Activated naive CD8-positive, alpha-beta T cell treated with anti-CD3 and anti-CD28 coated beads for 36 hours (primary cell): ENCODE measurements at regions not wholly inside any gene's neighbourhood (a gene's known extent, or its start where the extent isn't known, plus 50 kb on each side); places are given as distances from the start of the nearest gene placed in this dataset.
"Not testable (repeated sequence)": the region's sequence is repeated elsewhere in the genome, so short reads cannot be mapped to it uniquely, and the experiment has no call there.

Experiments
- DNase-seq: peaks from one replicate; pipeline ENCODE4 v3.0.0; 2021
- H3K27ac Mint-ChIP-seq: one replicate; pipeline ENCODE4 v1.8.0; 2022; ENCODE audit warnings: mild to moderate bottlenecking, moderate library complexity, mixed read lengths
- H3K27me3 Mint-ChIP-seq: one replicate; pipeline ENCODE4 v1.8.0; 2022; ENCODE audit warnings: mild to moderate bottlenecking, mixed read lengths
- H3K36me3 Mint-ChIP-seq: one replicate; pipeline ENCODE4 v1.8.0; 2021; ENCODE audit warnings: mild to moderate bottlenecking, mixed read lengths
- H3K4me1 Mint-ChIP-seq: one replicate; pipeline ENCODE4 v1.8.0; 2021; ENCODE audit warnings: mixed read lengths
- H3K4me3 Mint-ChIP-seq: one replicate; pipeline ENCODE4 v1.8.0; 2022; ENCODE audit warnings: mild to moderate bottlenecking, moderate library complexity, mixed read lengths
- H3K9me3 Mint-ChIP-seq: one replicate; pipeline ENCODE4 v1.8.0; 2022; ENCODE audit warnings: mixed read lengths

DNA sequence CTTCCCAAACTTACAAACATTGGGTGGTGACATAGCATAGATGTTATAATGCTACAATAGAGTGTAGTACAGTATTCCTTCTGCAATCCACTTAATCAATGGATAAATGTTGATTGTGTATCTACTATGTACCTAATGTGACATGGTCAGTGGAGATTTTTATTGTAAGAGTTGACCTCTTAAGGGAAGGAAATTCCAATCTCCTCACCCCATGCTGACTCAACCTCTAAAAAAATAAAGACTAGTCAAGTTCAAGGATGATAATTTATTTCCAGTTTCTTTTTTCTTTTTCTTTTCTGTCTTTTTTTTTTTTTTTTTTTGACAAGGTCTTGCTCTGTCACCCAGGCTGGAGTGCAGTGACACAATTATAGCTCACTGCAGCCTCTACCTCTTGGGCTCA is 206.5 kb upstream of the STS start:
- Mint-ChIP-seq H3K27ac (no peak overlapping the region), H3K9me3 (no peaks in the 10 kb centered on the region), H3K36me3 (no peaks in the 10 kb centered on the region), H3K4me1 (no peaks in the 10 kb centered on the region), H3K4me3 (no peak overlapping the region), H3K27me3 (no peaks in the 10 kb centered on the region)
- DNase-seq, result no peak

GRCh38 chrX:6932942-6933341 is 214.6 kb upstream of the STS start:
- not testable (repeated sequence) for H3K27ac Mint-ChIP-seq, H3K4me3 Mint-ChIP-seq, H3K4me1 Mint-ChIP-seq, DNase-seq, H3K9me3 Mint-ChIP-seq, H3K27me3 Mint-ChIP-seq, H3K36me3 Mint-ChIP-seq

DNA sequence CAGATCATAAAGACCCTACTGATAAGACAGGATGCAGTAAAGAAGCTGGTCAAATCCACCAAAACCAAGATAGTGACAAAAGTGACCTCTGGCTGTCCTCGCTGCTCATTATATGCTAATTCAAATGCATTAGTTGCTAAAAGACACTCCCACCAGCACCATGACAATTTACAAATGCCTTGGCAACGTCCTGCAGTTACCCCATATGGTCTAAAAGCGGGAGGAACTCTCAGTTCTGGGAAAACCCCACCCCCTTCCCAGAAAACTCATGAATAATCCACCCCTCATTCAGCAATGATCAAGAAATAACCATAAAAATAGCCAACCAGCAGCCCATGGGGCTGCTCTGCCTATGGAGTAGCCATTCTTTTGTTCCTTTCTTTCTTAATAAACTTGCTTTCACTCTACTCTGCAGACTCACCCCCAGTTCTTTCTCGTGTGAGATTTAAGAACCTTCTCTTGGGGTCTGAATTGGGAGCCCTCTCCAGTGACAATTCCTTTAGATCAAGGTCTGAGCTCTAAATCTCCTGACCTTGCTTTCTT is 217.1 kb upstream of the STS start:
- no peaks in the 10 kb centered on the region for H3K4me1 Mint-ChIP-seq
- H3K27me3 Mint-ChIP-seq, result no peaks in the 10 kb centered on the region
- no peaks in the 10 kb centered on the region for H3K36me3 Mint-ChIP-seq
- H3K4me3 Mint-ChIP-seq, result no peak overlapping the region
- H3K9me3 Mint-ChIP-seq, result peaks cover 1% of the 10 kb centered on the region
- no peak overlapping the region for H3K27ac Mint-ChIP-seq
- no peak for DNase-seq

- H3K27ac Mint-ChIP-seq, result no peak overlapping the region
- H3K4me3 Mint-ChIP-seq, result no peak overlapping the region
- no peaks in the 10 kb centered on the region for H3K36me3 Mint-ChIP-seq
- DNase-seq, result no peak
- no peaks in the 10 kb centered on the region for H3K4me1 Mint-ChIP-seq
- H3K27me3 Mint-ChIP-seq, result no peaks in the 10 kb centered on the region
- no peaks in the 10 kb centered on the region for H3K9me3 Mint-ChIP-seq
Measured at GRCh38 chrX:6924443-6925077, 223.0 kb upstream of the STS start.

GRCh38 chrX:6917666-6918065 is 229.8 kb upstream of the STS start:
- H3K9me3 Mint-ChIP-seq, result no peaks in the 10 kb centered on the region
- no peak for DNase-seq
- H3K4me3 Mint-ChIP-seq, result no peak overlapping the region
- H3K4me1 Mint-ChIP-seq, result no peaks in the 10 kb centered on the region
- no peaks in the 10 kb centered on the region for H3K36me3 Mint-ChIP-seq
- H3K27ac Mint-ChIP-seq, result no peak overlapping the region
- H3K27me3 Mint-ChIP-seq, result no peaks in the 10 kb centered on the region

DNA sequence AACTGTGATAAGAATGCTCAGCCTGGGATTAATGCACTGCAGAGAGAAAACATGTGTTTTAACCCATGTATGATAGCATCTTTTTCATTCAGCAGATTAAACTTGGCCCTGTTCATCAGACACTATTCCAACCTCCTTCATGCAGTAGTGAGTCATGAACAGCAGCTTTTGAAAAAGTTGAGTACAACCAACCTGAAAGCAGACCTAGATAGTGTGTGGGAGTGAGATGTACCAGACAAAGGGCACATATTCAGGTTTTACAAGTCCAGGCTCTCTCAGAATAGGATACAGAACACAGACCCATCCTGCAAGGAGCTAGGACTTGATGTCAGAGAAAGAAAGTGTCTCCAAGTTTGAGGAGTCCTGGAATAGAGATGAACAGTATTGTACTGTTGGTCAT is 237.3 kb upstream of the STS start:
- Mint-ChIP-seq H3K4me1 (no peaks in the 10 kb centered on the region), H3K27ac (no peak overlapping the region), H3K27me3 (no peaks in the 10 kb centered on the region), H3K9me3 (no peaks in the 10 kb centered on the region), H3K4me3 (no peak overlapping the region), H3K36me3 (no peaks in the 10 kb centered on the region)
- DNase-seq, result no peak

GRCh38 chrX:6909396-6909795 is 238.1 kb upstream of the STS start:
- H3K9me3 Mint-ChIP-seq, result no peaks in the 10 kb centered on the region
- no peak overlapping the region for H3K27ac Mint-ChIP-seq
- DNase-seq, result no peak
- no peaks in the 10 kb centered on the region for H3K4me1 Mint-ChIP-seq
- H3K36me3 Mint-ChIP-seq, result no peaks in the 10 kb centered on the region
- H3K4me3 Mint-ChIP-seq, result no peak overlapping the region
- H3K27me3 Mint-ChIP-seq, result no peaks in the 10 kb centered on the region

DNA sequence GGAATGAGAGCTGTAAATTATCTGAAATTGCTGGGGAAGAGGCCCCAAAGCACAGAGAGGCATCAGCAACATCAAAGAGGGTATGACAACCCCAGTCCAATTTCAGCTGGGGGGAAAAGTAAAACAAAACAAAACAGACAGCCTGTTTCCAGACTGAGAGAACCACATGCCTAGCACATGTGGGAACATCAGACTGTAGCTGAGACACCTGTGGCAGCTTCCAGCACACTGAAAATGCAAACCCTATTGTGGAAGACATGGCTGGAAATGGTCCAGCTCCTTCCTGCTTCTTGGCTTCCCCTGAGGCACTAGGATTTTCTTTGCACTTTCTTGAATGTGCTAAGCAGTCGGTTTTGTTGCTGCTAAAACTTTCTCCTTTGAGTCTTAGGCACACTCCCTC is 240.9 kb upstream of the STS start:
- no peaks in the 10 kb centered on the region for H3K4me1 Mint-ChIP-seq
- no peaks in the 10 kb centered on the region for H3K27me3 Mint-ChIP-seq
- DNase-seq, result no peak
- no peaks in the 10 kb centered on the region for H3K9me3 Mint-ChIP-seq
- no peak overlapping the region for H3K4me3 Mint-ChIP-seq
- no peaks in the 10 kb centered on the region for H3K36me3 Mint-ChIP-seq
- H3K27ac Mint-ChIP-seq, result no peak overlapping the region

- no peaks in the 10 kb centered on the region for H3K9me3 Mint-ChIP-seq
- H3K4me1 Mint-ChIP-seq, result no peaks in the 10 kb centered on the region
- H3K27ac Mint-ChIP-seq, result no peak overlapping the region
- H3K27me3 Mint-ChIP-seq, result no peaks in the 10 kb centered on the region
- no peak for DNase-seq
- H3K36me3 Mint-ChIP-seq, result no peaks in the 10 kb centered on the region
- no peak overlapping the region for H3K4me3 Mint-ChIP-seq
Measured at GRCh38 chrX:6904156-6904555, 243.4 kb upstream of the STS start.

DNA sequence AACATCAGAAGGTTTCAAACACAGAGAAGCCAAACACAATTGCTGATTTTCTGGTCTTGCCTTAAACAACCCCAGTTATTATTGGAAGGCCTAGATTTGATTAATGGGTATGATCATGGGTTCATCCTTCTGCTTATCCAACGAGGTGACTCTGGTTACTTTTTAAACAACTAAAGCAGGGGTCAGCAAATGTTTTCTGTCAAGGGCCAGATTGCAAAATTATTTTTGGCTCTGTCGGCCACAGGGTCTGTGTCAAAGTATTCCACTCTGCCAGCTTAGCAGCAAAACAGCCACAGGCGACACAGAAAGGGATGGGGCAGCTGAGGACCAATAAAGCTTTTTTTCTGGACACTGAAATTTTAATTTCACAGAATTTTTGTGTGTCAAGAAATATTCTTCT is 249.1 kb upstream of the STS start:
- Mint-ChIP-seq H3K9me3 (no peaks in the 10 kb centered on the region), H3K4me3 (no peak overlapping the region), H3K27me3 (no peaks in the 10 kb centered on the region), H3K27ac (no peak overlapping the region), H3K4me1 (no peaks in the 10 kb centered on the region), H3K36me3 (no peaks in the 10 kb centered on the region)
- DNase-seq, result no peak

GRCh38 chrX:6891404-6891803 is 256.1 kb upstream of the STS start:
- H3K4me1 Mint-ChIP-seq, result no peaks in the 10 kb centered on the region
- H3K4me3 Mint-ChIP-seq, result no peak overlapping the region
- no peaks in the 10 kb centered on the region for H3K9me3 Mint-ChIP-seq
- no peaks in the 10 kb centered on the region for H3K36me3 Mint-ChIP-seq
- H3K27ac Mint-ChIP-seq, result no peak overlapping the region
- no peak for DNase-seq
- H3K27me3 Mint-ChIP-seq, result no peaks in the 10 kb centered on the region

DNA sequence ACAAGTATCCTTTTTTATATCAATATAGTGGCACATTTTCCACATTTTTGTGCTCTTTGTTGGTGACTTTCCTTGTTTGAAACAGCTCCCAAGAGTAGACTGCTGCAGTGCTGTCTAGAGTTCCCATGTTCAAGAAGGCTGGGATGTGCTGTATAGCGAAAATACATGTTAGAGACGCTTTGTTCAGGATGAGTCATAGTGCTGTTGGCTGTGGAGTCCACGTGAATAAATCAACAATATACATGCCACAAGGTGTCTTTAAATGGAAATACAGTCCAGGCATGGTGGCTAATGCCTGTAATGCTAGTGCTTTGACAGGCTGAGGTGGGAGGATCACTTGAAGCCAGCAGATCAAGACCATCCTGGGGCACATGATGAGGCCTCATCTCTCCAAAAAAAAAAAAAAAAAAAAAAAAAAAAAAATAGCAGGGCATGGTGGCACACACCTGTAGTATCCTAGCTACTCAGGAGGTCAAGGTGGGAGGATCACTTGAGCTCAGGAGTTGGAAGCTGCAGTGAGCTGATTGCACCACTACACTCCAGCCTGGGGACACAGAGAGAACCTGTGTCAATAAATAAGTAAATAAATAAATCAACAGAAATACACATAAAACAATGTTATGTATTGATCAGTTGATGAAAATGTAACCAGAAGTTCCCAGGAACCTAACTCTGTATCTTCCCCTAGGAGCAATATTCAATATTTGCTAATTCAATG is 256.8 kb upstream of the STS start:
- Mint-ChIP-seq H3K4me3 (no peak overlapping the region), H3K9me3 (no peaks in the 10 kb centered on the region), H3K4me1 (no peaks in the 10 kb centered on the region), H3K36me3 (no peaks in the 10 kb centered on the region), H3K27ac (no peak overlapping the region), H3K27me3 (no peaks in the 10 kb centered on the region)
- no peak for DNase-seq

DNA sequence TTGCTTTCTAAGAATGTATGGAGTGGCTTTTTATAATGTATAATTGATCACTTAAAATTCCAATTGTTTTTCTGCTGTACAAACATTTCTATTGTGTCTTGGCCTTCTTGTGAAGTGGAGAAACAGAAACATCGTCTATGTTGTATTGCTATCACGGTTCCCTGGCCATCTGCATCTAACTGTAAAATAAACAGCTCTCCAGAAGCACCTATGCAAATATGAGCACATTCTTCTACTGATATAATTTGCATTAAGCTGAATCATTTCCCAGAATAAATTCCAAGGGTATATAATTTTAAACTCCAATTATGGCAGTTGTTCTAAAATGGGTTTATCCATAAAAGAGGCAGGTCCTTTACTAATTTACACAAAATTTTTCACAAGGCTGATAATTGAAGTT is 261.6 kb upstream of the STS start:
- no peak for DNase-seq
- Mint-ChIP-seq H3K27me3 (no peaks in the 10 kb centered on the region), H3K9me3 (no peaks in the 10 kb centered on the region), H3K27ac (no peak overlapping the region), H3K4me3 (no peak overlapping the region), H3K4me1 (no peaks in the 10 kb centered on the region), H3K36me3 (no peaks in the 10 kb centered on the region)

DNA sequence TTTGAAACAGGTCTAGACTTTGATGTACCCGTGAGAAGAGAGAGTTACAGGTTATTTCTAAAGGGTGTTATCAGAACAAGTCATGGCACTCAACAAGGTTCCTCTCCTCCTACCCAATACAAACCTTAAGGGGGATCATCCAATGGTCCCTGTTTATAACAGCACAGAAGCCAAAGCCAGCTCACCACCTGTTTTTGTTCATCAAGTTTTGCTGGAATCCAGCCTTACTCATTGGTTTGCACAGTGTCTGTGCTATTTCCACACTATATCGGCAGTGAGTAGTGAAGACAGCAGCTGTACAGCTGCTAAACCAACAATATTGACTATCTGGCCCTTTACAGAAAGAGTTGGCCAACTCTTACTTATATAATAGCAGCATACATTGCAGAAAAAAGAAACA is 262.1 kb upstream of the STS start:
- no peak for DNase-seq
- Mint-ChIP-seq H3K27me3 (no peaks in the 10 kb centered on the region), H3K36me3 (no peaks in the 10 kb centered on the region), H3K4me1 (no peaks in the 10 kb centered on the region), H3K4me3 (no peak overlapping the region), H3K9me3 (no peaks in the 10 kb centered on the region), H3K27ac (no peak overlapping the region)

GRCh38 chrX:6861456-6861855 is 286.1 kb upstream of the STS start:
- Mint-ChIP-seq H3K9me3 (peaks cover 2% of the 10 kb centered on the region), H3K27ac (no peak overlapping the region), H3K36me3 (no peaks in the 10 kb centered on the region), H3K4me3 (no peak overlapping the region), H3K4me1 (no peaks in the 10 kb centered on the region), H3K27me3 (no peaks in the 10 kb centered on the region)
- DNase-seq, result no peak

DNA sequence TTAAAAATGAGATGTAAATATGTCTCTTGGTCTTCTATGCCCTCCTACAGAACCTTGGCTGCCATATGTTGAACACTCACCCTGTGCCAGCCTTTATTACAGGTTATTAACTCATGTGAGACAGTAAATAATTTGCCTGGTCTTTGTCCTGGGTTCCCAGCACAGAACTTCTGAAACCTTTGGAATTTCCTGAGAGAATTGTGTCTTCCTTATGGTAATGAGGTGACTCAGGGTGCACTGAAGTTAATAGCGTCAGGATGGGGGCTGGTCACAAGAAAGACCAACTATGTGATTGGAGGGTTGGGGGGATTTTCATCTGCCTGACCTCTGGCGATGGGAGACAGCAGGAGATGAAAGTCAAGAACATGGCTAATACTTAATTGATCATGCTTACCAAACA is 289.8 kb upstream of the STS start:
- DNase-seq, result no peak
- Mint-ChIP-seq H3K27ac (no peak overlapping the region), H3K4me1 (no peaks in the 10 kb centered on the region), H3K27me3 (no peaks in the 10 kb centered on the region), H3K36me3 (no peaks in the 10 kb centered on the region), H3K9me3 (no peaks in the 10 kb centered on the region), H3K4me3 (no peak overlapping the region)
